ENCODE measurements at regions not wholly inside any gene's neighbourhood (a gene's known extent, or its start where the extent isn't known, plus 50 kb on each side); places are given as distances from the start of the nearest gene placed in this dataset.
"Not testable (repeated sequence)": the region's sequence is repeated elsewhere in the genome, so short reads cannot be mapped to it uniquely, and the experiment has no call there.

- no peak for DNase-seq
Measured at GRCh38 chr3:176172492-176172891, 1024.8 kb downstream of the TBL1XR1 start.

- no peak for DNase-seq
Measured at GRCh38 chr3:176167272-176167671, 1030.0 kb downstream of the TBL1XR1 start.

GRCh38 chr3:176160997-176161396 lies 1036.3 kb downstream of the TBL1XR1 start:
- no peak for DNase-seq

GRCh38 chr3:176159796-176160195 lies 1037.5 kb downstream of the TBL1XR1 start:
- peak; percentile 8 for DNase-seq

GRCh38 chr3:176155012-176155411 lies 1042.3 kb downstream of the TBL1XR1 start:
- no peak for DNase-seq

- no peak for DNase-seq
Measured at GRCh38 chr3:176149567-176149966, 1047.7 kb downstream of the TBL1XR1 start.

GRCh38 chr3:176147251-176147650 lies 1050.0 kb downstream of the TBL1XR1 start:
- DNase-seq = no peak

GRCh38 chr3:176141837-176142236 lies 1055.4 kb downstream of the TBL1XR1 start:
- DNase-seq = no peak

GRCh38 chr3:176120507-176120906 lies 1076.8 kb downstream of the TBL1XR1 start:
- DNase-seq = no peak

GRCh38 chr3:176119826-176120225 lies 1077.5 kb downstream of the TBL1XR1 start:
- no peak for DNase-seq

- peak; percentile 5 for DNase-seq
Measured at GRCh38 chr3:176106380-176106779, 1090.9 kb downstream of the TBL1XR1 start.

GRCh38 chr3:176097027-176097426 lies 1100.3 kb downstream of the TBL1XR1 start:
- no peak for DNase-seq

- not testable (repeated sequence) for DNase-seq
Measured at GRCh38 chr3:176093892-176094291, 1103.4 kb downstream of the TBL1XR1 start.

- no peak for DNase-seq
Measured at GRCh38 chr3:176090727-176091126, 1106.6 kb downstream of the TBL1XR1 start.

GRCh38 chr3:176088962-176089383 lies 1108.3 kb downstream of the TBL1XR1 start:
- DNase-seq = no peak

- DNase-seq = no peak
Measured at GRCh38 chr3:176087066-176087697, 1110.1 kb downstream of the TBL1XR1 start.

GRCh38 chr3:176079785-176080184 lies 1117.5 kb downstream of the TBL1XR1 start:
- DNase-seq = no peak

GRCh38 chr3:176078906-176079305 lies 1118.4 kb downstream of the TBL1XR1 start:
- peak; percentile 82 for DNase-seq

GRCh38 chr3:176075491-176075890 lies 1121.8 kb downstream of the TBL1XR1 start:
- DNase-seq = peak; percentile 13

- DNase-seq = no peak
Measured at GRCh38 chr3:176075046-176075445, 1122.2 kb downstream of the TBL1XR1 start.

- peak; percentile 36 for DNase-seq
Measured at GRCh38 chr3:176074096-176074495, 1123.2 kb downstream of the TBL1XR1 start.

- no peak for DNase-seq
Measured at GRCh38 chr3:176071943-176072342, 1125.3 kb downstream of the TBL1XR1 start.

- no peak for DNase-seq
Measured at GRCh38 chr3:176068750-176069149, 1128.5 kb downstream of the TBL1XR1 start.

GRCh38 chr3:176058856-176059255 lies 1138.4 kb downstream of the TBL1XR1 start:
- DNase-seq = no peak

GRCh38 chr3:176055836-176056235 lies 1141.4 kb downstream of the TBL1XR1 start:
- no peak for DNase-seq
